Activated CD4-positive, alpha-beta T cell treated with anti-CD3 and anti-CD28 coated beads for 4 hours (primary cell): ENCODE measurements at regions not wholly inside any gene's neighbourhood (a gene's known extent, or its start where the extent isn't known, plus 50 kb on each side); places are given as distances from the start of the nearest gene placed in this dataset.
"Not testable (repeated sequence)": the region's sequence is repeated elsewhere in the genome, so short reads cannot be mapped to it uniquely, and the experiment has no call there.

Source experiments
- DNase-seq, 2 donors: peaks; one replicate each; pipeline ENCODE4 v3.0.0-alpha.2; 2020

DNA sequence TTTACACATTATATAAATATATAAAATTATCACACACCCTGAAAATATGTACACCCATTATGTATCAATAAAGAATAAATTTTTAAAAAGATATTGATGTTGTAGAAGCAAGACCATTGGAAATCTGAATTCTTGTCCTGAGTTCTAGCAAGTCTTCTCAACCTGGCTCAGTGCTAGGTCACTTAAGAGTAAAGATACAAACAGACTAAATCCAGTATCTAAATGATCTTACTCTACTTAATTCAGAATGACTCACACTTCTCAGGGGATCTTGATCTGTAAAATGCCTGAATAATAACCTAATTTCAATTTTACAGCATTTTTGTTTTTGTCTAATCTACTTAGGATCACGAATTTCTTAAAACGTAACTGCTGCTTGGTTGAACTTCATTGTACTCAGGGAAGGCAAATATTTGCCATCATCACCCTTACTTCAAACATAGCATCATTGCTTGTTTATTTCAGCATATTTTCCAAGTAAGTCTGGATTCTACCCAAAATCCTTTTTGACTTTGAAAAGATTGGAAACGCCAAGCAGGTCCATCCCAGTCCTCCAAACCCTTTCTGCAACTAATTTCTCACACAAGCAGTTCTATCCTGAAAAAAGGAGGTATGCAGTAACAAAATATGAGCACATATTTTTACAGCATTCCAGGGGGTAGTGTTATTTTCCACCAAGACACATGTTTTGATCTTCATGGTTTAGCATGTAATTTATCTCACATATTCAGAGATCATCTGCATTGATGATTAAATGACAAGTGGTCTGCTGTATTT is 582.6 kb downstream of the PSAT1 start:
- DNase-seq, result no peak

DNA sequence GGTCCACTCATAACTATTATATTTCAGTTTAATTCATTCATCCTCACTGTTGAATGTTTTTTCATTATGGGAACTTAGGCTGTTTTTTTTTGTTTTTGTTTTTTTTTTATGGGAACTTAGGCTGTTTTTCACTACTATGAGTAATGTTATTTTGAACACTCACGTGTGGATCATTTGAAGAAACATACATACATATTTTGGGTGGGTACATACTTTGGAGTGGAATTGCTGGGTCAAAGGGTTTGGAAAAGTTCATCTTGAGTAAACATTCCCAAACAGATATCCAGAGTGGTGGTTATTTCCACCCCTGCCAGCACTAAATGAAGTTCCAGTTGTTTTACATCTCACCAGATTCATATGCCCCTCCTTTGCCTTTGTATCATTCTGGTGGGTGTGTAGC is 584.4 kb downstream of the PSAT1 start:
- no peak for DNase-seq

DNA sequence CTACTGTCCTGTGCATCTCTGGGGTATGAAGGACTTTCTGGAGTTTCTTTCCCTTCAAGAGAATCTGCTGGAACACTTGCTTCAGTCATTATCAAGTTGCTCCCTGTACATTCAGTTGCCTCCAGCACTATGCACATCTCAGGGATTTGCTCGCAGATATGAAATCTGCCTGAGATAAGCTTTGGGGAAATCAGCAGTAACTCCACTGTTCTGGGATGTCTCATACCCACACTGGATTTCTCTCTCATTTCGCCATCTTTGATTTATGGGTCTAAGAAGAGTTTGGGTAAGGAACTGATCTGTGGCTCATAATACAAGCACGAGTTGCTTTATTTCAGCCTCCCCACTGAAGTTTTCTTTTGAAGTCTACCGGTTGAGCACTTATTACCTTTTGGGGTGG is 585.6 kb downstream of the PSAT1 start:
- DNase-seq, result no peak

DNA sequence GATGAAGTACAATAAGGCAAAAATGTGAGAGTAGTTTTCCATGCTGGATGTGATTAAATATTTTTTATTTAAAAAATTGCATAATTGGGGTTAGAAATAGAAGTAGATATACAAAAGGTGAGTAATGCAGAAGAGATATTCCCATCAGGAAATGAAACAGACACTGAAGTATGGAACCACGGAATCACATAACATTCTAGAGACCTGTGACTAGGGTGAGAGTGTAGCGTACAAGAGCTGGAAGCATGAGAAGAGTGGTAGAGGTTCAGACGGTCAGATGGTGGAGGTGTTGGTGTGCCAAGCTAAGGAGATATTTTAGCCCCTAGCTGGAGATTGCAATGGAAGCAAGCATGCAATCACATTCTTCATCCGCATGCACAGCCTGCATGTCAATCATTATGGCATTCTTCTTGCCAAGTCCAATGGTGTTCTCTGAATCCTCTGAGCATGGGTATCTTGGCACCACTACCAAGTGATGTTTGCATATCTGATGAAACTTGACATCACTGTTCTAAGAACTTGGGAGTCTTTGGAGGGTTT is 587.8 kb downstream of the PSAT1 start:
- no peak for DNase-seq

DNA sequence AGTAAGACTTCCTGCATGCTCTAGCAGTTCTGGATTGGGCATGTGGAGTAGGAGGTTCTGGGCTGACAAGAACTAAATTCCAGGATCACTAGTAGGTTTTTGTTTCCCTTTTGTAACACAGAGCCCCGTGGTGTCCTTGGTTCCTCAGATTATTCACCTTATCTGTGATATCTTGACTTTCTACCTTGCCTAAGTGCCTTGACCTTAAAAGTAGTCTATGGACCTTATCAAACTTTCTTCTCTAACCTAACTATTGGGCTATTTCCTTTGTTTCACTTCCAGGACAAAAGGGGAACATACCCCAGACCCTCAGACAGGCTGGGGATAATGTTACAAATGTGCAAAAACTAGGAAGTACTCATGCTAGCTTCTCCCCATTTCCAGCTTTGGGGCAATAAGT is 595.3 kb downstream of the PSAT1 start:
- no peak for DNase-seq

DNA sequence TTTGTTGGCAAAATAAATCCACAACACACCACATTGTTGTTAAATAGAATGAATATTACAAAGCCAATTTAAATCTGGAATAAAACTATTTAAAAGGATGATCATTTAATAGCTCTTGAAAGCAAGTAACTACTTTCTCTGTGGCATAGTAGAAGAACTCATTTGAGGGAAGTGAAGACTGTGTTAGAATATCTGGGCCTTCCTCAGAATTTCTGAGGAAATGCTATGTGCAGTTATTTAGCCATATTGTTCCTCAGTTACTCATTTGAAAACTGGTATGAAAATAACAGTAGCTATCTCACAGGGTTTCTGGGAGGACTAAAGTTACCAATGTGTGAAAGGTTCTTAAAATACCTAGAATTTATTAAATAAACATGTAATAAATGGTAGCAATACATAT is 595.8 kb downstream of the PSAT1 start:
- no peak for DNase-seq

DNA sequence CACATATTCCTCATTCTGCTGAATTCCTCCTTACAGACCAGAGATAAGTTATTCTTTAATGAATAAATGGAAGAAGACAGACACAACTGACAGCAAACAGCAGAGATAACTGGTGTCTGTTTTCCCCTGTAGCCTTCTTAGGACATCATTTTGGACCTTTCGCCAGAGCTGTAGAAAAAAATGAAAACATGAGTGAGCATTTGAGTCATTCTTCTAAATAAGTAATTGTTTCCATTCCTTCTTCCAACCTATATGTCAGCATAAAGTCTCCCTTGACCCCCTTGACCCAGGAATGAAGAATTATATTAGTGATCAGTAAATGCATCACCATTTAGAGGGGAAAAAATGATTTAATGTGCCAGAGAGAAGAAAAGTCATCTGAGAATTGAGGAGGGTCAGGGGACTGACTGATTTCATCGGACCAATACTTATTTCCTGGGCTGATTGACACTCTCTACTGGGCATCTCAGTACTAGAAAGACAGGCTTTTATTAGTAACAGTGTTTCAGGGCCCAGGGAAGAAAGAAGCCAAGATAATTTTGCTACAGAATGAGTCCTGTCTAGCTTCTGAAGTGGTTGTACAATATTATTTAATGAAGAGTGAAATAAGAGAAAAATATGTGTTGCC is 597.0 kb downstream of the PSAT1 start:
- DNase-seq, result no peak

DNA sequence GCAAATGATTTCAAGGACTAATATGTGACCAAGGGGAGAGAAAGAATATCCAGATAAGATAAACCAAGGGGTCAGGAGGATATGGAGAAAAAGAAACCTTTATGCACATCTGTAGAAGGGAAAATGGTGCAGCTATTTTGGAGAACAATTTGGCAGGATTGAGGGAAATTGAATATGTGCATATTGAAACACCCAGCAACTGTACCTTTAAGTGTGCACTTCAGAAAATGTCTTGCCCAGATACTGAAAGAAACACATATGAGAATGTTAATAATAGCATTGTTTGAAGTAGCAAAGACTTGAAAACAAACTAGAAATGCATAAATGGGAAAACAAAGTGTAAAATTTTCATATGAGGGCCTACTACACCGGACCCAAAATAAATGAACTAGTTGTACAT is 599.6 kb downstream of the PSAT1 start:
- DNase-seq, result no peak

DNA sequence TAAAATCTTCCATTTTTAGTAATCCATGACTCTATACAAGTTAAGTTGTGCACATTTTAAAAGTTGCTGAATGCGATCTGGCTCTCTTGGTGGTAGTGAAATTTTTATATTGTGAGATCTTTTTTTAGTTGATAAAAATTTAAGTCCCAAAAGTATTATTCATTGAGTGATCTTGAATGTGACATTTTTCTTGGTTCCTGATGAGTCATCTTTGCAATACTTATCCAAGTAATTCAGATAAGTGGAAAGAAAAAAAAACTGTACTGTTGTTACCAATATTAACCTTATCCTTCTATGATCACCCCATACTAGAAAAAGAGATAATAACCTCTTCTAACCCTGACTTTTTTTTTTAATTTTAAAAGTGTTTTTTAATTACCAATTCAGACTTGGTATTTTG is 601.3 kb downstream of the PSAT1 start:
- DNase-seq, result no peak

DNA sequence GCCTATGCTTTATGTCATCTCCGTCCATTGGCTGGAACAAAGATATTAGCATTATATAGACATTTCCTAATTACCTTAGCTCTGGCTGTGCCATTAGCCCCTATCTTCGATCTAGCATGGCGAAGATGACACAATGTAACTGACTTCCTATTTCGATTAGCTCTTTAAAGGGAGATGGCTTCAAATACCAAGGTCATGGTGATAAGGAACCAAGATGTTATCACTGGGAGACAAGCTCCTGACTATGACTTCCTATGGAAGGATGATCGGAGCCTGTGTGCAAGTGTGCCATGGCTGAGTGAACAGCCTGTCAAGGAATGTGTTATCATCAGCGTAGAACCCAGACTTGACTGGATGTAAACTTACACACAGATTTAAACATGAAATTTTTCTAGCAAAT is 602.1 kb downstream of the PSAT1 start:
- DNase-seq, result no peak

DNA sequence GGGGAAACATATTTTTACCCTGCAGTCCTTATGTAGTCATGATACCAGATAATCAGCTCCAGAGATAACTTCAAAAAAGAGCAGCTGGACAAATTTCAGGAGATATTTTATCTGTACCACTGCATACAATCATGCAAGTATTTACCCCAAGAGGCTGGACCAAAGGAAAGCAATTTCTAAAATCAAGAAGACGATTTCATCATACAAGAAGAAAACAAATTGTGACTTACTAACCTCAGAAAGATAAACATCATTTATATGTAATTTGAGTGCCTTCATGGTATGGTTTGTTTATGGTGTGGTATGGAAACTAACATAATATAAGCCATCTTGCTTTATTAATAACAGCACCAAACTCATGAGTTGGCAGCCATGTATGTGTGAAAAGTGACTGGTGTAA is 603.6 kb downstream of the PSAT1 start:
- no peak for DNase-seq

DNA sequence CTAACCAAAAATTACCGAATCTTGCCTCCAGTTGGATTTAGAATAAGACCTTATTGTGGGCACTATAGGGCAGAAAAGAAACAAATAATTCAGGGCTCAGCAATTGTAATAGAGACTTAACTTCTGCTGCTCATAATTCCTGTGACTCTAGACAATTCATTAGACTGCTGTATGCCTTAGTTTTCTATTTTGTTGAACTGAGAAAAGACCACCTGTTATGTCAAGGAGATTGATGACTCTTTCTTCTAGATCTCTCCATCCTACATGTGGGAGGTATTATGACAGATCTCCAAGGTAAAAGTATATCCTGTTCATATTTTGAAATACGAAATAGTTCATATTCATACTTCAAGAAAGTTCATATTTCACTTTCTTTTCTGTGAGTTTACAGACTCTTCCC is 605.1 kb downstream of the PSAT1 start:
- no peak for DNase-seq

DNA sequence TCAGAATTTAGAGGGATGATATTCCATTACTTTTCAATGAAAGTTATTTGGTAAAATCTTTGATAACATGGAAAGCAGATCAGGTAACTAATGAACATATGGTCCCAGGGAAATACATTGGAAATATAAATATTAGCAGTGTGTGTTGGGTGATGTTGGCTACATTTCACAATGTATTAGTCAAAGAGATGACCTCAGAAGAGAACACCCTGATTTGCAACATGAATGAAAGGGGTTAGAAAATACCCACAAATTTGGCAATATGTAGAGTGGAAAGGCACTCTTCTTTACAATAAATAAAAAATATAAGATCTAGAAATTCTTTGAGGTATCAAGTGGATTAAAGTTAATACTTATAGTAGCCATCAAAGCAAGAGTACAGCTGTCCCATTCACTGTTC is 606.7 kb downstream of the PSAT1 start:
- DNase-seq, result no peak

DNA sequence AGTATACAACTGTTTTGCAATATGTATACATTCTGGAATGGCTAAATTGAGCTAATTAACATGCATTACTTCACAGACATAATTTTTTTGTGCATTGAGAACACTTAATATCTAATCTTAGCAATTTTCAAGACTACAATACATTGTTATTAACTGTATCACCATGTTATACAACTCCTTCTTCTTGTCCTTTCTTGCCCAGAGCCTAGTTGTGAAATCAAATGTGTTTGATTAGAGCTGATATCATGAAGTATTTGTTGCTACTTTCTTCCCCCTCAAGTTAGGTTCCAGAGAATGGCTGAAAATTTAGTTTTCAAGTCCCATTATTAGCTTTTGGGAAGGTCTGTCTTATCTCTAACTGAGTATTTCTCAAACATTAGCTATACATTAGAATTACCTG is 607.8 kb downstream of the PSAT1 start:
- DNase-seq, result no peak

DNA sequence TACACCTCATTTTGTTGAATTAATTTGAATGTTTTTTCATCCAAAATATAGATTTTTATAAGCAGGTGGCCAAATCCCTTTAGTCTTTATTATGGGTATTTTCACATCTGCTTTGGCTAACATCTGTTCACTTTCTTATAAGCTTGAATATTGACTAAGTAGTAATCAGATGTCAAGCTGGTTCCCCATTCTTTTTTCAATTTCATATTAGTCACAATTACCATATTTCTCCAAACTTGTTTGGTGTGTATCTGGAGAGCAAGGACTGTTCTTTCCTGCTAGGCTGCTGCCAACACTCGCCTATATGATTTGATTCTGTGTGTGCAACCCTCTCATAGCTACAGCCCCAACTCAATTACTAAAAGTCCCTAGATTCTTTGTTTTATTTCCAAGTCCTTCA is 608.5 kb downstream of the PSAT1 start:
- DNase-seq, result no peak

DNA sequence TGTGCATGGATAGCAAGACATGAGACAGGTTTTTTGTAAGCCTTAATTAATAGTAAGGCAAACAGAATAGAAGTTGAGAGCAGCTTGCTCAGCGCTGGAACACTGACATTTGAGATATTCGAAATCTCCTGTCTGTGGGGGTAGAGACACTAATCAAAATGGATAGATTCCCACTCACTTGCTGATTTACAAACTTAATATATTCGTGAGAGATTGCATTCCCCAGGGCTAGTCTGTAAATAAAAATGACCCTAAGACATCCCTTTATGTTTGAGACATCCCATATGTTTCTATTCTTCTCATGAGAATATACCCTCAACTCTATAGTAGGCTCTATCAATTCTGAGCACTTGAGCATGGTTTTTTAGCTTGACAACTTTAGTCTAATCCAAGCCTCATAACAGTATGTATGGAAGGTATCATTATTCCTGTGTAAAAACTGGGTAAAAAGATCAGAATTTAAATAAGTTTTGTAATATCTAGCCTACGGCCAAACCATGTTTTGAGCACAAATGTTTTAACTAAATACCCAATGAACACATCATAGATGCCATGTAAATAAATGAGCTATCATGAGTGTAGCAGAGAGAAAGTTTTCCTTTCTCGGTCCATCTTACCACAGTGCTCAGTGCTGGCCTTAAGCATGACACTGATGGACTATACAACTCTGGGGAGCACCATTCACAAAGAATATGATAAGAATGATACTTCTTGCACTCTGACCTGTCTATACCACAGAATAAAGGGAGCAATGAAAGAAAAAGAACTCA is 609.2 kb downstream of the PSAT1 start:
- no peak for DNase-seq

DNA sequence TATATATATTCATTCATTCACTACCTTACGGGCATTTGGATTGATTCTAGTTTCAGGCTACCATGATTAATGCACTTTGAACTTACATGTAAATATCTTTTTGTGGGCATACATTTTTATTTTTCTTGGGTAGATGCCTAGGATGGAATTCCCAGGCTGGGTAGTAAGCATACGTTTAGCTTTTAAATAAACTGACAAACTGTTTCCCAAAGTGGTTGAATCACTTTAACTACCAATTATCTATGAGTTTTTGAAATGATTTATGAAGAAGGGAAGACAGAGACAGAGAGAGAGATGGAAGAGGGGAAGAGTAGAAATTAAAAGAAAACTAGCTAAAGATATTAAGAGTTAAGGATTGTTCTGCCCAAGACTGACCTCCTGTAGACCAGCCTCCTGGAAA is 612.6 kb downstream of the PSAT1 start:
- DNase-seq, result no peak

DNA sequence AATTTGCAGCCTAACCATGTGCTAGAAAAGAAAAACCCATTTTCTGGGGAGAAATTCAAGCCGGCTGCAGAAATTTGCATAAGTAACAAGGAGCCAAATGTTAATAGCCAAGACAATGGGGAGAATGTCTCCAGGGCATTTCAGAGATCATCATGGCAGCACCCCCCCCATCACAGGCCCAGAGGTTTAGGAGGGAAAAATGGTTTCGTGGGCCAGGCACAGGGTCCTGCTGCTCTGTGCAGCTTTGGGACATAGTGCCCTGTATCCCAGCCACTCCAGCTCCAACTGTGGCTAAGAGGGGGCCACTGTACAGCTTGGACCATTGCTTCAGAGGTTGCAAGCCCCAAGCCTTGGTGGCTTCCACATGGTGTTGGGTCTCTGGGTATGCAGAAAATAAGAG is 620.0 kb downstream of the PSAT1 start:
- not testable (repeated sequence) for DNase-seq

DNA sequence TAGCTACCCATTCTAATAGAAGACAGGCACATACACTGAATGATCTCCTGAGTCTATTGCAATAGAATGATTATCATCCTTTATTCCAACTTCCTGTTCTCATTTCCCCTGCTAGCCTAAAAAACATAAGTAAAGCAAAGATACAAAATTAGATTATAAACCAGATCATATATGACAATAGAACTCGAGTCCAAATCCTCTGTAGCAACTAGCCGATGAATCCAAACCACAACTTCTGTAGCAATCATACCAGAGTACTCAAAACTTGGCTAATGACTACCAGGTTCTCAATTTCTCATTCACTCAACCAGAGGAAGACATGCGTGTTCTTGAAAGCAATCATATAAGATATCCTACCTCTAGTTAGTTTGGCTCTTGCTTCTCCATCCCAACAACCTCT is 622.1 kb downstream of the PSAT1 start:
- no peak for DNase-seq

DNA sequence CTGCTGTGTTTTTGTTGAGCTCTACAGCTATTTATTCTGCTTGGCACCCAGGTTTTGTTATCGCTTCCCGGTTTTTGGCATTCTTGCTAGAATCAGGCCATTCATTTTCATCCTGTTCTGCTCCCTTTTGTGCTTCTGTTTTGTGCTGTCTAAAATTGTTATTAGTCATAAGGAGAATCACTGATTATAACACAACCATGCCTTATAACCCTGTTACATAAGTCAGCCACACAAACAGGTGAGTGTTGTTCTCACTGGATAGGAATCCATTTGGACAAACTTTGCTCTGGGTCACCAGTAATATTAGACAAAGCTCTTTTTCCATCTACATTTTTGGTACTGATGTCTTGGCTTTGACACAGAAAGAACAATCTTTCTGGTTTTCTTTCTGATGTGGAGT is 622.8 kb downstream of the PSAT1 start:
- DNase-seq, result no peak

DNA sequence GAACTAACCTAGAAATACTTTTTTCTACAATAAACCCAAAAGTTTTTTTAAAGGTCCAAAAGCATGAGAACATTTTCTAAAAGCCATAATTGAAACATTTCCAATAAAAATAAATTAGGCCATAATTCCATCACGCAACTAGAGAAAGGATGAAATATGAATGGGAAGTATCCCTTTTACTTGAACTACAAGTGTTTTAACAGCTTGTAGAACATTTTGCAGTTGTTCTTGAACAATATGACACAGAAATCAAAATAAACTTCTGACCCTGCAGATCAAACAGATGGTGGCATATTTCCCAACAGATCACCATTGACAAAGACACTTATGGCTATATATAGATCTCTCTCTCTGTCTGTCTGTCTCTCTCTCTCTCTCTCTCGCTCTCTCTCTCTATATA is 624.4 kb downstream of the PSAT1 start:
- DNase-seq, result no peak

DNA sequence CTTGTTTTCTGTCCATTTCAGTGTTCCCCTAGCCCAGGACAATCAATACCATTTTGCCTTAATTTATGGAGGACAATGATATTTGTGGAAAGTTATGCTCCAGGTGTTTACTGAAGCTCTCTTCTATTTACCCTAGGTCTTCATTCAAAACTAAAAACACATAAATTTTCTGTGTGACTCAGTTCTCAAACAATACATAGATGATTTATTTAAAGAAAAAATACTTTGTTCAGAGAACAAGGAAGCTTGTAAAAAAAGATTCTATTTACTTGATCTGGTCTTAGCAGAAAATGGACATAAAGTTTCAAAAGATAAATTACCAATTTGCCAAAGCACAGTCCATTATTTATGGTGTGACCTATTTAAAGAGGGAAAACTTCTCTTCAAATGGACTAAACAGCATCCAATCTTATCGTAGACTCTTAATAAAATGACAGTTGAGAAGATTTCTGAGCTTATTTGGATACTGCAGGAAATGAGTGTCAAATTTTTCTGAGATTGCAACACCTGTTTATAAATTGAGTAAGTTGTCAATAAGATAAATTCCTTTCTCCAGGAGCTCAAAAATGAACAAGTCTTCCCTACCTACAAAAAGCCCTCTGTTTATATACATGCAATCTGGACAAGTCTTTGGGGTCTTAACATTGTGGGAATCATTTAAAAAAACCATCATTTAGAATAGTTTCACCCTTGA is 627.2 kb downstream of the PSAT1 start:
- DNase-seq, result no peak
